H1 (cell line): ENCODE measurements at regions not wholly inside any gene's neighbourhood (a gene's known extent, or its start where the extent isn't known, plus 50 kb on each side); places are given as distances from the start of the nearest gene placed in this dataset.

Experiments used
- CTCF ChIA-PET: fragments of 300-600 bp; sonication (Branson Sonifier 250); formaldehyde crosslinking; loops from one replicate; lab custom pipeline; 2021; ENCODE audit not compliant: partially characterized antibody; lab: Charles Lee
- POLR2A ChIA-PET: fragments of 300-600 bp; sonication (Branson Sonifier 250); formaldehyde crosslinking; loops from one replicate; lab custom pipeline; 2021; ENCODE audit warnings: inconsistent platforms; ENCODE audit not compliant: partially characterized antibody; lab: Charles Lee
- DNase-seq, 2 experiments: peaks; one replicate each; pipeline versions ENCODE4 v3.0.0 to v3.0.0-alpha.2; 2010 to 2022; ENCODE audit warnings: low spot score in 2 of 2, low read depth in 1 of 2, mixed read lengths in 1 of 2
- FAIRE-seq: peaks from 2 replicates; lab custom pipeline; 2011; peaks lifted over from hg19 to GRCh38; lab: Jason Lieb, UNC
- H2AFZ ChIP-seq: 2 replicates; pipeline ENCODE4 v1.8.1; 2012; ENCODE audit warnings: low read length, inconsistent platforms
- H2AK5ac ChIP-seq: 2 replicates; pipeline ENCODE4 v1.6.1; 2013; ENCODE audit warnings: low read depth, low read length
- H2BK120ac ChIP-seq: replicated peaks from 2 replicates; pipeline ENCODE3; 2013; ENCODE audit warnings: low read depth, low read length, inconsistent platforms
- H2BK12ac ChIP-seq: 2 replicates; pipeline ENCODE4 v1.6.1; 2013; ENCODE audit warnings: low read depth, low read length
- H2BK15ac ChIP-seq: 2 replicates; pipeline ENCODE4 v1.6.1; 2013; ENCODE audit warnings: low read length
- H2BK20ac ChIP-seq: 2 replicates; pipeline ENCODE4 v1.6.1; 2013; ENCODE audit warnings: low read length
- H2BK5ac ChIP-seq: 2 replicates; pipeline ENCODE4 v1.6.1; 2013; ENCODE audit warnings: low read depth, low read length
- H3K14ac ChIP-seq: 2 replicates; pipeline ENCODE4 v1.6.1; 2013; ENCODE audit warnings: inconsistent platforms; ENCODE audit not compliant: insufficient read length
- H3K18ac ChIP-seq: 2 replicates; pipeline ENCODE4 v1.6.1; 2013; ENCODE audit warnings: low read length; ENCODE audit errors: extremely low read depth
- H3K23ac ChIP-seq: 2 replicates; pipeline ENCODE4 v1.6.1; 2013; ENCODE audit warnings: inconsistent platforms; ENCODE audit not compliant: insufficient read length
- H3K23me2 ChIP-seq: 2 replicates; pipeline ENCODE4 v1.6.1; 2013; ENCODE audit warnings: low read depth, low read length
- H3K27ac ChIP-seq: 2 replicates; pipeline ENCODE4 v1.6.1; 2011; ENCODE audit warnings: low read depth, low read length, inconsistent platforms
- H3K27me3 ChIP-seq, 4 experiments: replicated peaks in 1 of 4; 1 replicate in 1 of 4; 2 replicates in 3 of 4; pipeline versions ENCODE4 v1.6.1 to v1.8.1; 2011 to 2013; ENCODE audit warnings: low read length in 3 of 4, mild to moderate bottlenecking in 3 of 4, inconsistent platforms in 2 of 4, mixed read lengths in 2 of 4, moderate library complexity in 1 of 4; ENCODE audit not compliant: control insufficient read depth in 3 of 4, insufficient read depth in 3 of 4; ENCODE audit errors: extremely low read depth in 1 of 4
- H3K36me3 ChIP-seq, 4 experiments: 2 replicates each; pipeline versions ENCODE4 v1.6.1 to v1.8.1; 2011 to 2013; ENCODE audit warnings: mild to moderate bottlenecking in 4 of 4, low read length in 3 of 4, moderate library complexity in 2 of 4, control low read depth in 1 of 4, inconsistent platforms in 1 of 4; ENCODE audit not compliant: insufficient read depth in 4 of 4, control insufficient read depth in 2 of 4
- H3K4ac ChIP-seq: replicated peaks from 2 replicates; pipeline ENCODE3; 2013; ENCODE audit warnings: low read length, low read depth, mixed read lengths, inconsistent platforms; ENCODE audit not compliant: insufficient read length
- H3K4me1 ChIP-seq, 4 experiments: replicated peaks in 1 of 4; 1 replicate in 1 of 4; 2 replicates in 3 of 4; pipeline versions ENCODE4 v1.6.1 to v1.8.1; 2011 to 2013; ENCODE audit warnings: low read length in 3 of 4, inconsistent platforms in 2 of 4, mixed read lengths in 1 of 4; ENCODE audit not compliant: insufficient read depth in 4 of 4, control insufficient read depth in 3 of 4
- H3K4me2 ChIP-seq, 2 experiments: 2 replicates each; pipeline versions ENCODE4 v1.6.1 to v1.8.1; 2011 to 2013; ENCODE audit warnings: low read depth in 2 of 2, low read length in 2 of 2, control low read depth in 1 of 2, inconsistent platforms in 1 of 2, mild to moderate bottlenecking in 1 of 2; ENCODE audit not compliant: insufficient read depth in 1 of 2
- H3K4me3 ChIP-seq, 4 experiments: fragments of 200-600, 300-600 bp in 1 of 4; sonication (generic), shearing (Covaris generic), sonication (Bioruptor Twin) in 1 of 4; 2 replicates each; pipeline versions ENCODE4 v1.5.1 to v1.8.1; 2011 to 2016; ENCODE audit warnings: low read length in 4 of 4, low read depth in 3 of 4, control low read depth in 2 of 4, inconsistent platforms in 2 of 4, mild to moderate bottlenecking in 2 of 4, mixed read lengths in 1 of 4, moderate library complexity in 1 of 4; ENCODE audit not compliant: insufficient read depth in 2 of 4; ENCODE audit errors: extremely low read depth in 1 of 4
- H3K56ac ChIP-seq: replicated peaks from 2 replicates; pipeline ENCODE3; 2013; ENCODE audit warnings: low read depth, mild to moderate bottlenecking, mixed read lengths, low read length, inconsistent platforms; ENCODE audit not compliant: insufficient read length
- H3K79me1 ChIP-seq: 2 replicates; pipeline ENCODE4 v1.6.1; 2013; ENCODE audit warnings: low read depth, low read length, control low read depth
- H3K79me2 ChIP-seq, 2 experiments: 2 replicates each; pipeline versions ENCODE4 v1.6.1 to v1.8.1; 2012 to 2013; ENCODE audit warnings: low read length in 2 of 2, mild to moderate bottlenecking in 2 of 2, inconsistent platforms in 1 of 2; ENCODE audit not compliant: insufficient read depth in 2 of 2, control insufficient read depth in 1 of 2
- H3K9ac ChIP-seq, 4 experiments: replicated peaks in 1 of 4; 1 replicate in 1 of 4; 2 replicates in 3 of 4; pipeline versions ENCODE4 v1.6.1 to v1.8.1; 2011 to 2013; ENCODE audit warnings: low read depth in 3 of 4, low read length in 3 of 4, control low read depth in 2 of 4, mild to moderate bottlenecking in 2 of 4, moderate library complexity in 2 of 4, inconsistent platforms in 1 of 4; ENCODE audit errors: extremely low read depth in 1 of 4
- H3K9me3 ChIP-seq, 2 experiments: 2 replicates each; pipeline versions ENCODE4 v1.6.1 to v1.8.1; 2012 to 2013; ENCODE audit warnings: mild to moderate bottlenecking in 2 of 2, moderate library complexity in 2 of 2, control low read depth in 1 of 2, inconsistent platforms in 1 of 2, low read depth in 1 of 2, low read length in 1 of 2, mixed read lengths in 1 of 2; ENCODE audit not compliant: insufficient read depth in 2 of 2
- H4K20me1 ChIP-seq, 2 experiments: replicated peaks in 1 of 2; 2 replicates each; pipeline versions ENCODE3 to v1.8.1; 2011 to 2013; ENCODE audit warnings: inconsistent platforms in 2 of 2, low read length in 2 of 2, mild to moderate bottlenecking in 1 of 2; ENCODE audit not compliant: insufficient read depth in 2 of 2, control insufficient read depth in 1 of 2
- H4K5ac ChIP-seq: 2 replicates; pipeline ENCODE4 v1.6.1; 2013; ENCODE audit warnings: low read length, low read depth, mixed read lengths, inconsistent platforms; ENCODE audit not compliant: insufficient read length
- H4K8ac ChIP-seq: 2 replicates; pipeline ENCODE4 v1.8.0; 2013; ENCODE audit warnings: mild to moderate bottlenecking, moderate library complexity, low read length, inconsistent platforms; ENCODE audit not compliant: insufficient read depth; ENCODE audit errors: extremely low read depth
- H4K91ac ChIP-seq: replicated peaks from 2 replicates; pipeline ENCODE3; 2013; ENCODE audit warnings: low read length, mixed read lengths, inconsistent platforms; ENCODE audit not compliant: insufficient read length
- CEBPB ChIP-seq: IDR thresholded peaks from 2 replicates; pipeline ENCODE4 v1.6.1; 2012; ENCODE audit warnings: low read depth, low read length
- EZH2 ChIP-seq: fragments of 200-600 bp; sonication (generic); IDR thresholded peaks from 2 replicates; pipeline ENCODE4 v1.7.1; 2012; ENCODE audit warnings: low read depth, mild to moderate bottlenecking, moderate library complexity, low read length, inconsistent platforms; ENCODE audit not compliant: severe bottlenecking
- GABPA ChIP-seq: IDR thresholded peaks from 2 replicates; pipeline ENCODE4 v1.6.1; 2011; ENCODE audit warnings: mild to moderate bottlenecking, low read length, moderate library complexity, borderline replicate concordance; ENCODE audit not compliant: insufficient read depth
- HDAC2 ChIP-seq, 2 experiments: fragments of 300-600 bp in 1 of 2; sonication (generic) in 1 of 2; IDR thresholded peaks; 2 replicates each; pipeline ENCODE4 v1.6.1; 2011 to 2012; ENCODE audit warnings: low read depth in 2 of 2, low read length in 2 of 2, mild to moderate bottlenecking in 2 of 2, moderate library complexity in 2 of 2, borderline replicate concordance in 1 of 2, inconsistent platforms in 1 of 2
- JUND ChIP-seq: IDR thresholded peaks from 2 replicates; pipeline ENCODE4 v1.6.1; 2011; ENCODE audit warnings: mild to moderate bottlenecking, improper control_type of control experiment, low read length
- MAFK ChIP-seq: IDR thresholded peaks from 2 replicates; pipeline ENCODE4 v1.6.1; 2012; ENCODE audit warnings: low read depth, mild to moderate bottlenecking, improper control_type of control experiment, low read length
- PHF8 ChIP-seq: fragments of 200-600 bp; sonication (generic); conservative IDR thresholded peaks from 2 replicates; pipeline ENCODE4 v1.7.1; 2012; ENCODE audit warnings: low read depth, mild to moderate bottlenecking, inconsistent platforms, low read length, moderate library complexity
- POLR2A ChIP-seq, 2 experiments: IDR thresholded peaks; 1 replicate in 1 of 2; 2 replicates in 1 of 2; pipeline ENCODE4 v1.6.1; 2011; ENCODE audit warnings: low read depth in 2 of 2, low read length in 2 of 2, mild to moderate bottlenecking in 2 of 2; ENCODE audit errors: control extremely low read depth in 1 of 2
- POLR2AphosphoS5 ChIP-seq: IDR thresholded peaks from 2 replicates; pipeline ENCODE4 v1.6.1; 2011; ENCODE audit warnings: low read depth, low read length
- RFX5 ChIP-seq: IDR thresholded peaks from 2 replicates; pipeline ENCODE4 v1.6.1; 2011; ENCODE audit warnings: low read depth, low read length, improper control_type of control experiment, borderline replicate concordance
- SP4 ChIP-seq: IDR thresholded peaks from 2 replicates; pipeline ENCODE4 v1.6.1; 2012; ENCODE audit warnings: low read length, inconsistent platforms
- TBP ChIP-seq: IDR thresholded peaks from 2 replicates; pipeline ENCODE4 v1.6.1; 2011; ENCODE audit warnings: low read depth, low read length, improper control_type of control experiment
- WGBS, 2 experiments: shearing (Covaris generic) in 1 of 2; methylation state at CpG; one replicate each; pipeline versions ENCODE4 v1.1.6 to v1.1.7; 2013 to 2015; ENCODE audit warnings: low lambda C conversion rate in 2 of 2, mixed read lengths in 2 of 2, inconsistent platforms in 1 of 2, low coverage in 1 of 2, missing lambda C conversion rate in 1 of 2; ENCODE audit not compliant: insufficient replicate concordance in 2 of 2, insufficient coverage in 1 of 2, insufficient read length in 1 of 2; ENCODE audit errors: extremely low coverage in 1 of 2, missing lambda C conversion rate in 1 of 2; 5-methylcytosine and 5-hydroxymethylcytosine counted together
- TF ChIP-seq, protein P1 (sequence below): IDR thresholded peaks from 2 replicates; pipeline ENCODE4 v1.6.1; 2012; ENCODE audit warnings: inconsistent platforms

DNA sequence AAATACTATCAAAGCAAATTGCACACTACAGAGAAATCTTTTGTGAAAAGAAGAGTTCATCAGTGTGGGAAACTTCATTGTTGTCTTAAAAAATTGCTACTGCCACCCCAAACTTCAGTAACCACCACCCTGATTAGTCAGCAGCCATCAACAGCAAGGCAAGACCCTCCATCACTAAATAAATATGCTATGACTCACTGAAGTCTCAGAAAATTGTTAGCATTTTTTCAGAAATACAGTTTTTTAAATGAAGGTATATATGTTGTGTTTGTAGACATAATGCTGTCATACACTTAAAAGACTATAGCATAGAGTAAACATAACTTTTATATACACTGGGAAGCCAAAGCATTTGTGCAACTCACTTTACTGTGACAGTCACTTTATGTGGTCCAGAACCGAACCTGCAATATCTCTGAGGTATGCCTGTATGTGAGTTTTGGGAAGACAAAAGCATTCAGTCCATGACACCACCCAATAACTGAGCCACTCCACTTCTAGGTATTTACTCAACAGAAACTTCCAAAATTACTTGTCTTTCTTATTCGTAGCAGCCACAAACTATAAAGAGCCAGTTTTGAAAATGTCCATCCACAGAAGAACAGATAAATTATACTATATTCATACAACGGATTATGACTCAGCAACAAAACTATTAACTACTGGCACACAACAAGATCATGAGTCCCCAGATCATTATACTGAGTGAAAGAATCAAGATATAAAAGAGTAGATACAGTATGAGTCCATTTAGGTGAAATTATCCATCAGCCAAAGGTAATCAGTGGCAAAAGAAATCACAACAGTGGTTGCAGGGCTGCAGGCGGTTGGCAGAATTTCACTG is 649.6 kb downstream of the BCL11B start:
- Histone ChIP-seq H2AFZ (no peak overlapping the region), H3K56ac (no peak overlapping the region), H3K14ac (no peak overlapping the region), H3K18ac (no peak overlapping the region), H2BK15ac (no peak overlapping the region), H3K4me1 (no peaks in the 10 kb centered on the region), H3K4me2 (no peak overlapping the region), H2AK5ac (no peak overlapping the region), H2BK12ac (no peak overlapping the region), H3K9ac (no peak overlapping the region), H2BK120ac (no peak overlapping the region), H3K4ac (no peak overlapping the region), H2BK20ac (no peak overlapping the region), H3K27ac (no peak overlapping the region), H4K91ac (no peak overlapping the region), H3K79me1 (no peaks in the 10 kb centered on the region), H3K79me2 (no peaks in the 10 kb centered on the region), H3K23me2 (no peaks in the 10 kb centered on the region), H3K4me3 (no peak overlapping the region), H3K27me3 (no peaks in the 10 kb centered on the region), H3K23ac (no peak overlapping the region), H3K9me3 (peaks cover 0 to 11% of the 10 kb centered on the region in 2 experiments; a peak in 1 of 4 replicates), H3K36me3 (no peaks in the 10 kb centered on the region), H4K5ac (no peak overlapping the region), H2BK5ac (no peak overlapping the region), H4K8ac (no peak overlapping the region), H4K20me1 (no peaks in the 10 kb centered on the region)
- ChIA-PET CTCF (no interaction called here), POLR2A (no interaction called here)
- DNase-seq (no peak), FAIRE-seq (no peak)
- WGBS, 2 experiments, result 83% methylated on average over 4 of the region's 4 CpGs; no CpG with 5 or more reads in 1 of the 2 experiments
- no peak for TF ChIP-seq PHF8
- TF ChIP-seq POLR2A (IDR thresholded peaks at IDR 0.05; ENCODE audit: control extremely low read depth in 1 of 2, low read depth in 2 of 2, low read length in 2 of 2), result no peak
- TF ChIP-seq HDAC2 (IDR thresholded peaks at IDR 0.05; ENCODE audit: borderline replicate concordance in 1 of 2, low read depth in 2 of 2, low read length in 2 of 2), result no peak
- TF ChIP-seq EZH2, result no peak
- TF ChIP-seq GABPA, result no peak
- TF ChIP-seq CEBPB, result no peak
- no peak for TF ChIP-seq RFX5
- TF ChIP-seq SP4, result no peak
- no peak for TF ChIP-seq JUND
- TF ChIP-seq, protein P1, sequence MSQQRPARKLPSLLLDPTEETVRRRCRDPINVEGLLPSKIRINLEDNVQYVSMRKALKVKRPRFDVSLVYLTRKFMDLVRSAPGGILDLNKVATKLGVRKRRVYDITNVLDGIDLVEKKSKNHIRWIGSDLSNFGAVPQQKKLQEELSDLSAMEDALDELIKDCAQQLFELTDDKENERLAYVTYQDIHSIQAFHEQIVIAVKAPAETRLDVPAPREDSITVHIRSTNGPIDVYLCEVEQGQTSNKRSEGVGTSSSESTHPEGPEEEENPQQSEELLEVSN, result no peak
- no peak for TF ChIP-seq TBP
- TF ChIP-seq MAFK, result no peak
- no peak for TF ChIP-seq POLR2AphosphoS5
